Parathyroid adenoma (tissue), 2 donors: ENCODE measurements at regions not wholly inside any gene's neighbourhood (a gene's known extent, or its start where the extent isn't known, plus 50 kb on each side); places are given as distances from the start of the nearest gene placed in this dataset.

Experiments used
- H2AFZ ChIP-seq: fragments of 300-600 bp; sonication (generic); one replicate; pipeline ENCODE4 v1.7.0; 2017; ENCODE audit warnings: antibody characterized with exemption, mild to moderate bottlenecking
- H3K27ac ChIP-seq: fragments of 300-600 bp; sonication (generic); one replicate; pipeline ENCODE4 v1.7.0; 2017
- H3K27me3 ChIP-seq: fragments of 300-600 bp; sonication (generic); one replicate; pipeline ENCODE4 v1.7.0; 2017; ENCODE audit warnings: low read length; ENCODE audit not compliant: control insufficient read depth, insufficient read depth
- H3K36me3 ChIP-seq: fragments of 300-600 bp; sonication (generic); one replicate; pipeline ENCODE4 v1.7.0; 2017; ENCODE audit warnings: low read length; ENCODE audit not compliant: control insufficient read depth, insufficient read depth
- H3K4me1 ChIP-seq: fragments of 300-600 bp; sonication (generic); one replicate; pipeline ENCODE4 v1.7.0; 2017; ENCODE audit warnings: control low read depth
- H3K4me2 ChIP-seq: fragments of 300-600 bp; sonication (generic); one replicate; pipeline ENCODE4 v1.7.0; 2017; ENCODE audit warnings: low read length
- H3K4me3 ChIP-seq: fragments of 300-600 bp; sonication (generic); one replicate; pipeline ENCODE4 v1.7.0; 2017; ENCODE audit warnings: low read depth, low read length
- H3K79me2 ChIP-seq: fragments of 300-600 bp; sonication (generic); one replicate; pipeline ENCODE4 v1.7.0; 2017; ENCODE audit warnings: control low read depth
- H3K9ac ChIP-seq: fragments of 300-600 bp; sonication (generic); one replicate; pipeline ENCODE4 v1.7.0; 2017; ENCODE audit warnings: mild to moderate bottlenecking
- H3K9me3 ChIP-seq: fragments of 300-600 bp; sonication (generic); one replicate; pipeline ENCODE4 v1.7.0; 2017; ENCODE audit warnings: low read length; ENCODE audit not compliant: control insufficient read depth
- TF ChIP-seq, protein P1 (sequence below): fragments of 300-600 bp; sonication (generic); IDR thresholded peaks from one replicate; pipeline ENCODE4 v1.7.0; 2017; ENCODE audit warnings: antibody characterized with exemption, mild to moderate bottlenecking
- donor health status: primary hyperparathyroidism.

DNA sequence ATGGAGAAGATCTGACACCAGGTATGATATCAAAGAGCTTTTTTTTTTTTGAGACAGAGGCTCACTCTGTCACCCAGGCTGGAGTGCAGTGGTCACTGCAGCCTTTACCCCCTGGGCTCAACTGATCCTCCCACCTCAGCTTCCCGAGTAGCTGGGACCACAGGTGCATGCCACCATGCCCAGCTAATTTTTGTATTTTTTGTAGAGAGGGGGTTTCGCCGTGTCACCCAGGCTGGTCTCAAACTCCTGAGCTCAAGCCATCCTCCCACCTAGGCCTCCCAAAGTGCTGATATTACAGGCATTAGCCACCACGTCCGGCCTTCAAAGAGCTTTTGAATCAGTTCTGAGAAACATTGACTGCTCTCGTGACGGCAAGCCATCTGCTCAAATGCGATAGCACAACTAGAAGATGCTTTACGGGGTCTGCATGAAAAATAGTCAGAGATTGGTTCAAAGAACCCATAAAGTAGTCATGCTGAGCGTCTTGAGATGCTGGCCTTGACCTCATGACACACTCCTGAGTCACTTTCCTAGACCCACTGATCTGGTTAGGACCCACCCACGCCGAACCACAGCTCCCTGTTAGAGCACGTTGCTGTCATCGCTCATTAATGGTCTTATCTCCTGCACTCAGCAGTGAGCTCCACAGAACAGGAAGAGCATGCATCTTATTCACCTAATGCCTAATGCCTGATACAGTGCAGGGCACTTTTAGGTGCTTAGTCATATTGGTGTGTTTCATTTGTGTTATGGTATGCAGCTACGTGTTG lies 57.0 kb upstream of the NR2F2 start:
- Histone ChIP-seq H3K4me2 (no peak overlapping the region), H3K79me2 (no peaks in the 10 kb centered on the region), H3K4me3 (no peak overlapping the region), H3K27ac (no peak overlapping the region), H3K4me1 (peaks cover 9% of the 10 kb centered on the region), H3K9ac (no peak overlapping the region), H3K9me3 (no peaks in the 10 kb centered on the region), H3K36me3 (no peaks in the 10 kb centered on the region), H3K27me3 (no peaks in the 10 kb centered on the region), H2AFZ (no peak overlapping the region)
- TF ChIP-seq, protein P1, sequence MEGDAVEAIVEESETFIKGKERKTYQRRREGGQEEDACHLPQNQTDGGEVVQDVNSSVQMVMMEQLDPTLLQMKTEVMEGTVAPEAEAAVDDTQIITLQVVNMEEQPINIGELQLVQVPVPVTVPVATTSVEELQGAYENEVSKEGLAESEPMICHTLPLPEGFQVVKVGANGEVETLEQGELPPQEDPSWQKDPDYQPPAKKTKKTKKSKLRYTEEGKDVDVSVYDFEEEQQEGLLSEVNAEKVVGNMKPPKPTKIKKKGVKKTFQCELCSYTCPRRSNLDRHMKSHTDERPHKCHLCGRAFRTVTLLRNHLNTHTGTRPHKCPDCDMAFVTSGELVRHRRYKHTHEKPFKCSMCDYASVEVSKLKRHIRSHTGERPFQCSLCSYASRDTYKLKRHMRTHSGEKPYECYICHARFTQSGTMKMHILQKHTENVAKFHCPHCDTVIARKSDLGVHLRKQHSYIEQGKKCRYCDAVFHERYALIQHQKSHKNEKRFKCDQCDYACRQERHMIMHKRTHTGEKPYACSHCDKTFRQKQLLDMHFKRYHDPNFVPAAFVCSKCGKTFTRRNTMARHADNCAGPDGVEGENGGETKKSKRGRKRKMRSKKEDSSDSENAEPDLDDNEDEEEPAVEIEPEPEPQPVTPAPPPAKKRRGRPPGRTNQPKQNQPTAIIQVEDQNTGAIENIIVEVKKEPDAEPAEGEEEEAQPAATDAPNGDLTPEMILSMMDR = no peak

DNA sequence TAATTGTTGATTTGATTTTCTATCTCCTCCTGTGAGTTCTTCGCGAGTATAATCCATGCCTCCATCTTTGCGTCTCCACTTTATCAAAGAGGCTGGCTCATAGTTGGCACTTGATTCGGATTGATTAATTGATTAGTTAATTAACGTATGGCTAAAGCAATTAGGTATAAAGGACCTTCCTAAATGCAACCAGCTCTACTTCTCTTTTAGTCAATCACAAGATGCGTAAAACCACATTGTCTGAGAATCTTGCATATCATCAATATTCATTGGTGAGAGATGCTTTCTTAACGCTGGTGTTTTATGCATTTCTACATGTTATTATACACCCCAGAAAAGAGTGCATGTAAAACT lies 56.4 kb upstream of the NR2F2 start:
- Histone ChIP-seq H3K9ac (no peak overlapping the region), H3K4me1 (peaks cover 9% of the 10 kb centered on the region), H3K36me3 (no peaks in the 10 kb centered on the region), H2AFZ (no peak overlapping the region), H3K4me3 (no peak overlapping the region), H3K4me2 (no peak overlapping the region), H3K79me2 (no peaks in the 10 kb centered on the region), H3K9me3 (no peaks in the 10 kb centered on the region), H3K27me3 (no peaks in the 10 kb centered on the region), H3K27ac (peak overlapping the region; percentile 73)
- TF ChIP-seq, protein P1 = no peak

DNA sequence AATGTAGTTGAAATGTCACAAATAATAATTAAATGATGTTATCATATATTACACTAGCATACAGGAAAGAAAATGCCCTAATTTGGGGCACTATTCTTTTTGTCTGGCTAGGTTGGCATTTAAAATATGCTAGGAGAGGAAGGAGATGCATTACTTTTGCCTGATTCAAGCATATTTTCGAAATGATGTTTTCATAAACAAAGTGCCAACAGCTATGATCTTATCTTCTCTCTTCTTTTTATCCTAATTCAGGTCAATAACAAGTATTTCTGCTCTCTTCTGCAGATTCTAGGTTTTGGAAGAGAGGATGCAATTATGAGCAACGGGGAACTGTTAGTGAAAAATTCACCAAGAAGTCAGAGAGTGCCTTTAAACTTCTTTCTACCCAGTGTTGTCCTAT lies 55.8 kb upstream of the NR2F2 start:
- peak overlapping the region; percentile 2 for H3K4me2 ChIP-seq
- no peaks in the 10 kb centered on the region for H3K9me3 ChIP-seq
- no peaks in the 10 kb centered on the region for H3K36me3 ChIP-seq
- H3K27me3 ChIP-seq = no peaks in the 10 kb centered on the region
- H3K9ac ChIP-seq = no peak overlapping the region
- no peak overlapping the region for H2AFZ ChIP-seq
- H3K4me3 ChIP-seq = no peak overlapping the region
- TF ChIP-seq, protein P1 = no peak
- peaks cover 9% of the 10 kb centered on the region for H3K4me1 ChIP-seq
- H3K79me2 ChIP-seq = no peaks in the 10 kb centered on the region
- peak overlapping the region; percentile 73 for H3K27ac ChIP-seq

DNA sequence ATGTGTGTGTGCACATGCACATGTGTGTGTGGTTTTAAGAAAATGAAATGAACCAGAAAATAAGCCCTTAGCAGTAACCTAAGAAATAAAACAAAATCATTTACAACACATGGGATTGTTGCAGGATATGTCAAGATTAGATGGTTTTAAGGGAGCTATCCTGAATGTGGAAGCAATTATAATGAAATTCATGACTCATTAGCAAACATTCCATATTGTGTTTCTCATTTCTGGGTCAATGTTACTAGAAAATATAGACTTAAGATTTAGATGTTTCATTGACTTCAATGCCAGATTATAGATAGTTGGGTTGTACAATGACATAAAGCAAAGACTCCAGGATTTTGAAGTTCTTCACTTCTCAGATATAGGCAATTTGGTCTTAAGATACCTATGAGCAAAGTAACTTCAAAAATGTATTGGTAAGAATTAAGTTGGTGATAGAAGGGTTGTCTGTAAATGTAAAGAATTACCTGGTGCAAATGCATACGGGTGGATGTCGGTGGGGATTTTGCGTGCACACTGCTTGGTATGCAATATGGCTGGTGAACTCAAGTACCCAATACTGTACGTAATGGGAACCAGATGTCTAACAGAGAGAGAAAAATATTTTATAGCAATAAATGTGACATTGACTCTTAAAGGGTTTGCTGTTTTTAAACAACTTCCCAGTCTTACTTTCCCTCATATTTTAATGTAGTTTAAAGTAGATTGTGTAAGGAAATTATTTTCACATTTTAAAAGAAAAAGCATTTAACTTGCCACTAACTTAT lies 53.9 kb upstream of the NR2F2 start:
- Histone ChIP-seq H3K4me1 (peaks cover 9% of the 10 kb centered on the region), H3K9me3 (no peaks in the 10 kb centered on the region), H3K27ac (no peak overlapping the region), H2AFZ (no peak overlapping the region), H3K79me2 (no peaks in the 10 kb centered on the region), H3K36me3 (no peaks in the 10 kb centered on the region), H3K4me2 (no peak overlapping the region), H3K4me3 (no peak overlapping the region), H3K9ac (no peak overlapping the region), H3K27me3 (no peaks in the 10 kb centered on the region)
- TF ChIP-seq, protein P1 = no peak
